ENCODE measurements at regions not wholly inside any gene's neighbourhood (a gene's known extent, or its start where the extent isn't known, plus 50 kb on each side); places are given as distances from the start of the nearest gene placed in this dataset.
A peak's percentile ranks its signal among the peaks of the same experiment; 100 is the strongest.

- no peaks in the 10 kb centered on the region for H3K27me3 ChIP-seq (ENCODE audit: control insufficient read depth, insufficient read depth, low read length)
- no peak overlapping the region for H3K4me3 ChIP-seq (ENCODE audit: low read depth, low read length)
- no peak for TF ChIP-seq CTCF (IDR thresholded peaks at IDR 0.05; ENCODE audit: insufficient read depth, low read length, poor library complexity, severe bottlenecking)
- H3K36me3 ChIP-seq (ENCODE audit: control insufficient read depth, insufficient read depth, low read length), result no peaks in the 10 kb centered on the region
- no peak for DNase-seq (ENCODE audit: low read depth)
These were observed 504.3 kb downstream of the IRS2 start for GRCh38 chr13:109281903-109282635.

- Histone ChIP-seq H3K27me3 (ENCODE audit: control insufficient read depth, insufficient read depth, low read length) (no peaks in the 10 kb centered on the region), H3K36me3 (ENCODE audit: control insufficient read depth, insufficient read depth, low read length) (no peaks in the 10 kb centered on the region), H3K4me3 (ENCODE audit: low read depth, low read length) (no peak overlapping the region)
- no peak for TF ChIP-seq CTCF (IDR thresholded peaks at IDR 0.05; ENCODE audit: insufficient read depth, low read length, poor library complexity, severe bottlenecking)
- no peak for DNase-seq (ENCODE audit: low read depth)
These were observed 505.1 kb downstream of the IRS2 start for GRCh38 chr13:109281017-109281902.

GRCh38 chr13:109276261-109276660 lies 510.1 kb downstream of the IRS2 start:
- H3K27me3 ChIP-seq (ENCODE audit: control insufficient read depth, insufficient read depth, low read length), result no peaks in the 10 kb centered on the region
- no peaks in the 10 kb centered on the region for H3K36me3 ChIP-seq (ENCODE audit: control insufficient read depth, insufficient read depth, low read length)
- TF ChIP-seq CTCF (IDR thresholded peaks at IDR 0.05; ENCODE audit: insufficient read depth, low read length, poor library complexity, severe bottlenecking), result no peak
- H3K4me3 ChIP-seq (ENCODE audit: low read depth, low read length), result no peak overlapping the region
- no peak for DNase-seq (ENCODE audit: low read depth)

GRCh38 chr13:109275852-109276251 lies 510.5 kb downstream of the IRS2 start:
- no peaks in the 10 kb centered on the region for H3K36me3 ChIP-seq (ENCODE audit: control insufficient read depth, insufficient read depth, low read length)
- TF ChIP-seq CTCF (IDR thresholded peaks at IDR 0.05; ENCODE audit: insufficient read depth, low read length, poor library complexity, severe bottlenecking), result peak; percentile 34
- H3K4me3 ChIP-seq (ENCODE audit: low read depth, low read length), result no peak overlapping the region
- no peaks in the 10 kb centered on the region for H3K27me3 ChIP-seq (ENCODE audit: control insufficient read depth, insufficient read depth, low read length)
- no peak for DNase-seq (ENCODE audit: low read depth)

- DNase-seq (ENCODE audit: low read depth), result no peak
- Histone ChIP-seq H3K36me3 (ENCODE audit: control insufficient read depth, insufficient read depth, low read length) (no peaks in the 10 kb centered on the region), H3K4me3 (ENCODE audit: low read depth, low read length) (no peak overlapping the region), H3K27me3 (ENCODE audit: control insufficient read depth, insufficient read depth, low read length) (no peaks in the 10 kb centered on the region)
- TF ChIP-seq CTCF (IDR thresholded peaks at IDR 0.05; ENCODE audit: insufficient read depth, low read length, poor library complexity, severe bottlenecking), result no peak
These were observed 511.1 kb downstream of the IRS2 start for GRCh38 chr13:109275139-109275745.
